WTC11 (cell line): ENCODE measurements at regions not wholly inside any gene's neighbourhood (a gene's known extent, or its start where the extent isn't known, plus 50 kb on each side); places are given as distances from the start of the nearest gene placed in this dataset.

Experiments
- E2F5 ChIP-seq: sonication (generic); formaldehyde crosslinking; IDR thresholded peaks from 2 replicates; pipeline ENCODE4 v1.8.1; 2022; ENCODE audit warnings: mild to moderate bottlenecking, moderate library complexity, missing genetic modification reagents
- ETV6 ChIP-seq: sonication (generic); formaldehyde crosslinking; IDR thresholded peaks from 2 replicates; pipeline ENCODE4 v1.8.1; 2022; ENCODE audit warnings: mild to moderate bottlenecking, missing genetic modification reagents
- JUN ChIP-seq: sonication (generic); formaldehyde crosslinking; IDR thresholded peaks from 2 replicates; pipeline ENCODE4 v1.8.0; 2023; ENCODE audit warnings: mild to moderate bottlenecking, missing genetic modification reagents
- NFYB ChIP-seq: sonication (generic); formaldehyde crosslinking; conservative IDR thresholded peaks from 2 replicates; pipeline ENCODE4 v1.8.0; 2022; ENCODE audit warnings: low read depth, missing genetic modification reagents
- RORB ChIP-seq: fragments of 250-450 bp; sonication (Bioruptor Pico); IDR thresholded peaks from 2 replicates; pipeline ENCODE4 v1.9.0; 2021; ENCODE audit warnings: mild to moderate bottlenecking
- ZNF121 ChIP-seq: sonication (generic); formaldehyde crosslinking; IDR thresholded peaks from 2 replicates; pipeline ENCODE4 v1.8.0; 2023; ENCODE audit warnings: missing genetic modification reagents
- ZNF281 ChIP-seq: sonication (generic); formaldehyde crosslinking; IDR thresholded peaks from 2 replicates; pipeline ENCODE4 v1.8.0; 2023; ENCODE audit warnings: mild to moderate bottlenecking, missing genetic modification reagents
- ZNF425 ChIP-seq: fragments of 250-450 bp; sonication (Bioruptor Pico); conservative IDR thresholded peaks from 2 replicates; pipeline ENCODE4 v1.9.0; 2021; ENCODE audit warnings: mild to moderate bottlenecking
- TF ChIP-seq, protein P1 (sequence below): fragments of 200-600 bp; IDR thresholded peaks from 2 replicates; pipeline ENCODE4 v1.8.0; 2022; ENCODE audit warnings: antibody characterized with exemption
- TF ChIP-seq, protein P2 (sequence below): fragments of 250-450 bp; sonication (Bioruptor Pico); IDR thresholded peaks from 2 replicates; pipeline ENCODE4 v1.9.0; 2021; ENCODE audit warnings: mild to moderate bottlenecking, borderline replicate concordance

DNA sequence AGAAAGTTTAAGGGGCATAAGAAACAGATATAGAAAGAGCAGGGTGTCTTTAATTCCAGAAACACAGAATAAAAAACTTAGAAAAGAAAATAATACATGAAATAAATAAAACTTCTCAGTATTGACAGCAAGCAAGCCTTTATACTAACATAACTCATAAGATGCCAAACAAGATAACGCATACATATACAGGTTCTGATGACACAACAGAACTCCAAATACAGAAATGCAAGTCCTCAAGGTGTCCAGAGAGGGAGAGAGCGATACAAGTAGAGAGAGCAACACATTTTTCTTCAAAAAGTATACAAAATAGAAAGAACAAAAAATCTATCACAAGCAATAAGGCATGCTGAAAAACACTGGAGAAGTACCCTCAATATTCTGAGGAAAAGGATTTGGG lies 314.6 kb upstream of the POM121L12 start:
- TF ChIP-seq, protein P1, sequence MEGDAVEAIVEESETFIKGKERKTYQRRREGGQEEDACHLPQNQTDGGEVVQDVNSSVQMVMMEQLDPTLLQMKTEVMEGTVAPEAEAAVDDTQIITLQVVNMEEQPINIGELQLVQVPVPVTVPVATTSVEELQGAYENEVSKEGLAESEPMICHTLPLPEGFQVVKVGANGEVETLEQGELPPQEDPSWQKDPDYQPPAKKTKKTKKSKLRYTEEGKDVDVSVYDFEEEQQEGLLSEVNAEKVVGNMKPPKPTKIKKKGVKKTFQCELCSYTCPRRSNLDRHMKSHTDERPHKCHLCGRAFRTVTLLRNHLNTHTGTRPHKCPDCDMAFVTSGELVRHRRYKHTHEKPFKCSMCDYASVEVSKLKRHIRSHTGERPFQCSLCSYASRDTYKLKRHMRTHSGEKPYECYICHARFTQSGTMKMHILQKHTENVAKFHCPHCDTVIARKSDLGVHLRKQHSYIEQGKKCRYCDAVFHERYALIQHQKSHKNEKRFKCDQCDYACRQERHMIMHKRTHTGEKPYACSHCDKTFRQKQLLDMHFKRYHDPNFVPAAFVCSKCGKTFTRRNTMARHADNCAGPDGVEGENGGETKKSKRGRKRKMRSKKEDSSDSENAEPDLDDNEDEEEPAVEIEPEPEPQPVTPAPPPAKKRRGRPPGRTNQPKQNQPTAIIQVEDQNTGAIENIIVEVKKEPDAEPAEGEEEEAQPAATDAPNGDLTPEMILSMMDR, result no peak
- TF ChIP-seq, protein P2, sequence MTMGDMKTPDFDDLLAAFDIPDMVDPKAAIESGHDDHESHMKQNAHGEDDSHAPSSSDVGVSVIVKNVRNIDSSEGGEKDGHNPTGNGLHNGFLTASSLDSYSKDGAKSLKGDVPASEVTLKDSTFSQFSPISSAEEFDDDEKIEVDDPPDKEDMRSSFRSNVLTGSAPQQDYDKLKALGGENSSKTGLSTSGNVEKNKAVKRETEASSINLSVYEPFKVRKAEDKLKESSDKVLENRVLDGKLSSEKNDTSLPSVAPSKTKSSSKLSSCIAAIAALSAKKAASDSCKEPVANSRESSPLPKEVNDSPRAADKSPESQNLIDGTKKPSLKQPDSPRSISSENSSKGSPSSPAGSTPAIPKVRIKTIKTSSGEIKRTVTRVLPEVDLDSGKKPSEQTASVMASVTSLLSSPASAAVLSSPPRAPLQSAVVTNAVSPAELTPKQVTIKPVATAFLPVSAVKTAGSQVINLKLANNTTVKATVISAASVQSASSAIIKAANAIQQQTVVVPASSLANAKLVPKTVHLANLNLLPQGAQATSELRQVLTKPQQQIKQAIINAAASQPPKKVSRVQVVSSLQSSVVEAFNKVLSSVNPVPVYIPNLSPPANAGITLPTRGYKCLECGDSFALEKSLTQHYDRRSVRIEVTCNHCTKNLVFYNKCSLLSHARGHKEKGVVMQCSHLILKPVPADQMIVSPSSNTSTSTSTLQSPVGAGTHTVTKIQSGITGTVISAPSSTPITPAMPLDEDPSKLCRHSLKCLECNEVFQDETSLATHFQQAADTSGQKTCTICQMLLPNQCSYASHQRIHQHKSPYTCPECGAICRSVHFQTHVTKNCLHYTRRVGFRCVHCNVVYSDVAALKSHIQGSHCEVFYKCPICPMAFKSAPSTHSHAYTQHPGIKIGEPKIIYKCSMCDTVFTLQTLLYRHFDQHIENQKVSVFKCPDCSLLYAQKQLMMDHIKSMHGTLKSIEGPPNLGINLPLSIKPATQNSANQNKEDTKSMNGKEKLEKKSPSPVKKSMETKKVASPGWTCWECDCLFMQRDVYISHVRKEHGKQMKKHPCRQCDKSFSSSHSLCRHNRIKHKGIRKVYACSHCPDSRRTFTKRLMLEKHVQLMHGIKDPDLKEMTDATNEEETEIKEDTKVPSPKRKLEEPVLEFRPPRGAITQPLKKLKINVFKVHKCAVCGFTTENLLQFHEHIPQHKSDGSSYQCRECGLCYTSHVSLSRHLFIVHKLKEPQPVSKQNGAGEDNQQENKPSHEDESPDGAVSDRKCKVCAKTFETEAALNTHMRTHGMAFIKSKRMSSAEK (CRISPR knock-in tag), result no peak
- TF ChIP-seq E2F5 (no peak), NFYB (no peak), ZNF121 (CRISPR knock-in tag) (no peak), RORB (CRISPR knock-in tag) (no peak), ZNF425 (CRISPR knock-in tag) (no peak), JUN (no peak), ETV6 (CRISPR knock-in tag) (no peak), ZNF281 (no peak)
